BJ (cell line): ENCODE measurements at regions not wholly inside any gene's neighbourhood (a gene's known extent, or its start where the extent isn't known, plus 50 kb on each side); places are given as distances from the start of the nearest gene placed in this dataset.

Experiments used
- CTCF ChIA-PET: fragments of 350-600 bp; formaldehyde crosslinking; extraction: SDS; loops from one replicate; lab custom pipeline; 2021; ENCODE audit warnings: antibody characterized with exemption, inconsistent platforms; lab: Yijun Ruan, JAX
- POLR2A ChIA-PET: fragments of 300-600 bp; sonication (Branson Sonifier 250); formaldehyde crosslinking; extraction: SDS; loops from one replicate; lab custom pipeline; 2021; ENCODE audit warnings: antibody characterized with exemption; lab: Charles Lee
- DNase-seq: peaks from one replicate; pipeline ENCODE4 v3.0.0-alpha.2; 2011; ENCODE audit warnings: low read depth
- H3K27me3 ChIP-seq: 2 replicates; pipeline ENCODE4 v1.6.0; 2011; ENCODE audit warnings: low read length; ENCODE audit not compliant: control insufficient read depth, insufficient read depth
- H3K36me3 ChIP-seq: 2 replicates; pipeline ENCODE4 v1.5.1; 2011; ENCODE audit warnings: low read length; ENCODE audit not compliant: control insufficient read depth, insufficient read depth
- H3K4me3 ChIP-seq: 2 replicates; pipeline ENCODE4 v1.5.1; 2011; ENCODE audit warnings: low read depth, mild to moderate bottlenecking, control low read depth, low read length
- CTCF ChIP-seq: IDR thresholded peaks from 2 replicates; pipeline ENCODE4 v1.5.1; 2011; ENCODE audit warnings: low read depth, mild to moderate bottlenecking, control low read depth, inconsistent platforms, low read length, moderate library complexity; ENCODE audit not compliant: insufficient read depth

- ChIA-PET POLR2A (no interaction called here), CTCF (no interaction called here)
- H3K36me3 ChIP-seq = no peaks in the 10 kb centered on the region
- no peak overlapping the region for H3K4me3 ChIP-seq
- no peak for TF ChIP-seq CTCF
- DNase-seq = no peak
- H3K27me3 ChIP-seq = peaks cover 3% of the 10 kb centered on the region
Measured at GRCh38 chr6:109290143-109290931, 91.9 kb downstream of the CD164 start.

GRCh38 chr6:109285366-109285765 is 96.9 kb downstream of the CD164 start:
- H3K36me3 ChIP-seq = no peaks in the 10 kb centered on the region
- ChIA-PET POLR2A (no interaction called here), CTCF (no interaction called here)
- DNase-seq = no peak
- TF ChIP-seq CTCF = no peak
- peaks cover 7% of the 10 kb centered on the region for H3K27me3 ChIP-seq
- H3K4me3 ChIP-seq = no peak overlapping the region

GRCh38 chr6:109284675-109285074 is 97.6 kb downstream of the CD164 start:
- TF ChIP-seq CTCF = no peak
- ChIA-PET POLR2A (no interaction called here), CTCF (no interaction called here)
- H3K27me3 ChIP-seq = peaks cover 7% of the 10 kb centered on the region
- H3K36me3 ChIP-seq = no peaks in the 10 kb centered on the region
- no peak for DNase-seq
- no peak overlapping the region for H3K4me3 ChIP-seq

- TF ChIP-seq CTCF = no peak
- POLR2A ChIA-PET = no interaction called here
- Histone ChIP-seq H3K36me3 (no peaks in the 10 kb centered on the region), H3K4me3 (no peak overlapping the region), H3K27me3 (peaks cover 7% of the 10 kb centered on the region)
- no peak for DNase-seq
- CTCF ChIA-PET = no interaction called here
Measured at GRCh38 chr6:109282756-109283155, 99.5 kb downstream of the CD164 start.

GRCh38 chr6:109279628-109280027 is 102.6 kb downstream of the CD164 start:
- no peak for TF ChIP-seq CTCF
- POLR2A ChIA-PET = no interaction called here
- CTCF ChIA-PET = no interaction called here
- no peak overlapping the region for H3K4me3 ChIP-seq
- H3K36me3 ChIP-seq = no peaks in the 10 kb centered on the region
- H3K27me3 ChIP-seq = peaks cover 5% of the 10 kb centered on the region
- DNase-seq = no peak
